Suprapubic skin (tissue), 4 donors: ENCODE measurements at regions not wholly inside any gene's neighbourhood (a gene's known extent, or its start where the extent isn't known, plus 50 kb on each side); places are given as distances from the start of the nearest gene placed in this dataset.

Experiments
- DNase-seq, 2 donors: peaks; one replicate each; pipeline ENCODE4 v3.0.0-alpha.2; 2019; ENCODE audit warnings: low spot score in 2 of 2
- H3K27ac ChIP-seq: fragments of 200-600 bp; sonication (generic); one replicate; pipeline ENCODE4 v1.5.1; 2019
- H3K27me3 ChIP-seq: fragments of 200-600 bp; sonication (generic); one replicate; pipeline ENCODE4 v1.5.1; 2019
- H3K36me3 ChIP-seq: fragments of 200-600 bp; sonication (generic); one replicate; pipeline ENCODE4 v1.5.1; 2019
- H3K4me1 ChIP-seq: fragments of 200-600 bp; sonication (generic); one replicate; pipeline ENCODE4 v1.5.1; 2019
- H3K4me3 ChIP-seq: fragments of 200-600 bp; sonication (generic); one replicate; pipeline ENCODE4 v1.5.1; 2019; ENCODE audit warnings: mild to moderate bottlenecking
- H3K9me3 ChIP-seq: fragments of 200-600 bp; sonication (generic); one replicate; pipeline ENCODE4 v1.5.1; 2019
- EP300 ChIP-seq: sonication (generic); formaldehyde crosslinking; IDR thresholded peaks from one replicate; pipeline ENCODE4 v1.6.1; 2017; ENCODE audit warnings: antibody characterized with exemption
- POLR2A ChIP-seq, 2 donors: fragments of 450-650 bp; IDR thresholded peaks; one replicate each; pipeline ENCODE4 v1.6.1; 2017; ENCODE audit warnings: antibody characterized with exemption in 2 of 2, mild to moderate bottlenecking in 2 of 2, moderate library complexity in 2 of 2
- POLR2AphosphoS5 ChIP-seq, 3 donors: sonication (generic); formaldehyde crosslinking; IDR thresholded peaks; one replicate each; pipeline ENCODE4 v1.6.1; 2017; ENCODE audit warnings: antibody characterized with exemption in 3 of 3
- WGBS: methylation state at CpG from one replicate; pipeline ENCODE4 v1.1.5; 2018; 5-methylcytosine and 5-hydroxymethylcytosine counted together
- TF ChIP-seq, protein P1 (sequence below), 2 donors: fragments of 200-600 bp in 1 of 2; fragments of 450-650 bp in 1 of 2; sonication (generic) in 1 of 2; IDR thresholded peaks; one replicate each; pipeline ENCODE4 v1.5.1; 2016 to 2019; ENCODE audit warnings: antibody characterized with exemption in 2 of 2, mild to moderate bottlenecking in 1 of 2, moderate library complexity in 1 of 2

DNA sequence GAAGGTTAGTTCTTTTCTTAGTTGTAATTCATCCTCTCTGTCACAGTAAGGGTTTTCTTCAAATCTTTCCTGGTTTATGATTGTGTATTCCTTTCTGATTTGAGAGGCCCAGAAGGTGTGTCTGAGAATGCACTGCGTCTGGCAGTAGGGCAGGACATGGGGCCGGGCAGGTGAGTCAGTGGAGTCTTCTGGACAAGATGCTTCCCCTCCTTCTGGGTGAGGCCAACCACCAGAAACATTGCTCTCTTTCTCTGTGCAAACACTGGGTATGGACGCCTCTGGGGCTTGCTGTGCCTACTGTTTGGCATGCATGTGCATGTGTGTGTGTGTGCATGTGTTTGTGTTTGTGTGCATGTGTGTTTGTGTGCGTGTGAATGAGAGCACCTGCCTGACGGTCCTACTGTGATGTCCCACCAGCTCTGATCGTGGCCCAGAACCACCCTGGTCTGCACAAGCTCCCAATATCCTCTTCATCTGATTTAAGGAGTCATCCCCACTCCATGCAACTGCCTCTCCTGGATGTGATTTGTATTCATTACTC is 93.2 kb upstream of the DLX2 start:
- Histone ChIP-seq H3K9me3 (peaks cover 16% of the 10 kb centered on the region), H3K4me1 (peaks cover 31% of the 10 kb centered on the region), H3K27ac (peak overlapping the region; percentile 64), H3K36me3 (no peaks in the 10 kb centered on the region), H3K4me3 (no peak overlapping the region), H3K27me3 (no peaks in the 10 kb centered on the region)
- TF ChIP-seq EP300 (no peak), POLR2A (IDR thresholded peaks at IDR 0.05) (no peak), POLR2AphosphoS5 (IDR thresholded peaks at IDR 0.05) (no peak)
- TF ChIP-seq, protein P1, sequence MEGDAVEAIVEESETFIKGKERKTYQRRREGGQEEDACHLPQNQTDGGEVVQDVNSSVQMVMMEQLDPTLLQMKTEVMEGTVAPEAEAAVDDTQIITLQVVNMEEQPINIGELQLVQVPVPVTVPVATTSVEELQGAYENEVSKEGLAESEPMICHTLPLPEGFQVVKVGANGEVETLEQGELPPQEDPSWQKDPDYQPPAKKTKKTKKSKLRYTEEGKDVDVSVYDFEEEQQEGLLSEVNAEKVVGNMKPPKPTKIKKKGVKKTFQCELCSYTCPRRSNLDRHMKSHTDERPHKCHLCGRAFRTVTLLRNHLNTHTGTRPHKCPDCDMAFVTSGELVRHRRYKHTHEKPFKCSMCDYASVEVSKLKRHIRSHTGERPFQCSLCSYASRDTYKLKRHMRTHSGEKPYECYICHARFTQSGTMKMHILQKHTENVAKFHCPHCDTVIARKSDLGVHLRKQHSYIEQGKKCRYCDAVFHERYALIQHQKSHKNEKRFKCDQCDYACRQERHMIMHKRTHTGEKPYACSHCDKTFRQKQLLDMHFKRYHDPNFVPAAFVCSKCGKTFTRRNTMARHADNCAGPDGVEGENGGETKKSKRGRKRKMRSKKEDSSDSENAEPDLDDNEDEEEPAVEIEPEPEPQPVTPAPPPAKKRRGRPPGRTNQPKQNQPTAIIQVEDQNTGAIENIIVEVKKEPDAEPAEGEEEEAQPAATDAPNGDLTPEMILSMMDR (IDR thresholded peaks at IDR 0.05): no peak
- DNase-seq: no peak
- 62% methylated on average over 6 of the region's 6 CpGs for WGBS

DNA sequence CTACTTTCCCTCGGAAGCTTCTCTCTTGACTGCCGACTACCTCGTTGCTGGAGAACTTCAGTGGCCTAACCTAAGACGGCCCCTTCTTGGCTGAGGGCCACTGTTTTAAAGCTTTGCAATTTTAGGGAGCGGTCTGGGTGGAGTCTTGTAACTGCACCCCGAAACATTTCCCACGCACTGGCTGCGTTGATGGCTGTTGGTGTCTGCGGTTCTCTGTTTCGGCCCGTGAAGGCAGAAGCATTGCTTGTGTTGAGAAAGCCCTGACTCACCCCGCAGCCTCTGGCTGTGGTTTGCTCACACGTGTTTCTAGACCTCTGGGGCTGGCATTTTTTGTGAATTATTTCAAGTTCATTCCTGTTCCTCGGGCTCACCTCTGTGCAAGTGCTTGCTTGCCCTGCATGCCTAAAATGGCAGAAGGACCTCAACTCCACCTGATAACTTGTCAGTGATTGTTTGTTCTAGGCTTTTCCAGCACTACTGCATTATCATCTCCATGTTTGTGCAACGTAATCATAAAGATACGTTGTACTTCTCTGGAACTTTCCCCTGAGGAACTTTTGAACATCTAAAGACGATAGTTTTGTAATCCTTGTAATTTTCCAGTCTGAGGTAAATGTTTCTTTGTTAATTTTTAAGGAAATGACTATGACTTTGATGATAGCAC is 94.2 kb upstream of the DLX2 start:
- H3K36me3 ChIP-seq: no peaks in the 10 kb centered on the region
- 55% methylated on average over 17 of the region's 17 CpGs for WGBS
- no peak for DNase-seq
- TF ChIP-seq POLR2AphosphoS5 (IDR thresholded peaks at IDR 0.05): peak in 2 of 3 donors; percentile 68 to 75
- TF ChIP-seq, protein P1 (IDR thresholded peaks at IDR 0.05): no peak
- no peak for TF ChIP-seq EP300
- peaks cover 16% of the 10 kb centered on the region for H3K9me3 ChIP-seq
- peak overlapping the region; percentile 68 for H3K27ac ChIP-seq
- no peaks in the 10 kb centered on the region for H3K27me3 ChIP-seq
- peaks cover 31% of the 10 kb centered on the region for H3K4me1 ChIP-seq
- no peak overlapping the region for H3K4me3 ChIP-seq

DNA sequence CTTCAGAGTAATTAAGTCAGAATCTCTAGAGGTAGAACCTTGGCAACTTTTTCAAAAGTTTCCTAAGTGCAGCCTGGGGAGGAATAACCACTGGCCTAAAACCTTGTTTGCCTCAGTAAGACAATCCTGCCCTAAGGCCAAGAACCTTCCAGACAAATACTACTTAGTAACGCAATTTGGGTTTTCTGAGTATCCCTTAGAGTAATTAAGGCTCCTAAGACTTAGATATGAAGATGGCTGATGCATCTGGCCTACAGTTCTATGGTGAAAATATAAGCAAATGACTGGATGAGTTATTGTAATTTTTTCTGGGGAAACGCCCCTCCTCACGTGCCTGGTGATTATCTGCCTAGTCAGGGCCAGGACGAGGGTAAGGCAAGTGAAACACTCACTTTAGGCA is 95.7 kb upstream of the DLX2 start:
- peak overlapping the region; percentile 48 for H3K27ac ChIP-seq
- no peaks in the 10 kb centered on the region for H3K27me3 ChIP-seq
- H3K9me3 ChIP-seq: peaks cover 16% of the 10 kb centered on the region
- TF ChIP-seq POLR2A (IDR thresholded peaks at IDR 0.05) (no peak), EP300 (no peak), POLR2AphosphoS5 (IDR thresholded peaks at IDR 0.05) (no peak)
- TF ChIP-seq, protein P1 (IDR thresholded peaks at IDR 0.05): no peak
- no peak for DNase-seq
- no peaks in the 10 kb centered on the region for H3K36me3 ChIP-seq
- peaks cover 31% of the 10 kb centered on the region for H3K4me1 ChIP-seq
- 74% methylated on average over 4 of the region's 4 CpGs for WGBS
- no peak overlapping the region for H3K4me3 ChIP-seq

DNA sequence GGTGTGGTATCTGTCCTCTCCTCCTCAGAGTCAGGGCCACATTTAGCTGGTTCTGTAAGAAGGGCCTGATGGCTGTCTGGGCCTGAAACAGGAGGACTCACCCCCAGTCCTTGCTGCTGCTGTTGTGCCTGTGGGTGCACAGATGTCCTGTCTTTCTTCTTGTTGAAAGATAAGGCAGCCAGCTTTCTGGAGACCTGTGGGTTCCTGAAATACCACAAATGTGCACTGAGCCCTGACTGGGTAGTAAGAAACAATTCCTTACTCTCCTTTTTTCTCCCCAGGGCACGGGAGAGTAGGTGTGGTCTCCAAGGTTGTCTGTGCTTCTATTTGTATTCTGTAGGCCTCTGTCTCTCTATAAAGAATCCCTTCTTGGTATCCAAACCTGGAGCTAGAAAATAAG is 96.2 kb upstream of the DLX2 start:
- no peak for DNase-seq
- peak overlapping the region; percentile 48 for H3K27ac ChIP-seq
- peaks cover 10% of the 10 kb centered on the region for H3K9me3 ChIP-seq
- no peak overlapping the region for H3K4me3 ChIP-seq
- TF ChIP-seq POLR2AphosphoS5 (IDR thresholded peaks at IDR 0.05) (no peak), POLR2A (IDR thresholded peaks at IDR 0.05) (no peak), EP300 (no peak)
- TF ChIP-seq, protein P1 (IDR thresholded peaks at IDR 0.05): no peak
- 69% methylated on average over 1 of the region's 1 CpG for WGBS
- H3K36me3 ChIP-seq: no peaks in the 10 kb centered on the region
- H3K27me3 ChIP-seq: no peaks in the 10 kb centered on the region
- H3K4me1 ChIP-seq: peaks cover 31% of the 10 kb centered on the region

DNA sequence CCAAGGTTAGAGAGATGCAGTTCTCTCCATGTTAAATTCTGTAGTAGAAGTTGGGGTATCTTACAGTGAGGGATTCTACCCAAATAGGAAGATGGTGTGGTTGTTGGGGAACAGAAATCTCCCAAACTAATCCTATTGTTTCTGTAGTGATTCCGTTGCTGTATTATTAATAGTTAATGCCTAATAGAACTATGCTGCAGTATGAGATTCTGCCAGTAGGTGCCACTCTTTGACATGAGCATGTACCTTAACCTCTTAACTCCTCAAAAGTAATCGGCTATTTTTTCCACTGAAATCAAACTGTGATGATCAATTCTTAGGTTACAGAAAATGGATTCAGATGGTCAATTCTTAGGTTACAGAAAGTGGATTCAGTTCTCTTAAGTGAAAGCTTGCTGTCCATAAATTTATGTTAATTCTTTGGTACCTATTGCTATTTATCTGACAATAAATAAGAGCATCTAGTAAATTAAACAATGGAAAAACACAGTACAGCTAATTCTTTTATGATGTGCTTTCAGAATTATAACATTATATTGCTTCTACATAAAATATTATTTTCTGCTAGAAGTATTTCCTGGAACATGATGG is 97.9 kb upstream of the DLX2 start:
- peaks cover 31% of the 10 kb centered on the region for H3K4me1 ChIP-seq
- peaks cover 7% of the 10 kb centered on the region for H3K9me3 ChIP-seq
- no peaks in the 10 kb centered on the region for H3K36me3 ChIP-seq
- H3K27me3 ChIP-seq: no peaks in the 10 kb centered on the region
- no peak overlapping the region for H3K27ac ChIP-seq
- whole genome bisulfite sequencing: 88% methylated on average over 2 of the region's 2 CpGs
- TF ChIP-seq, protein P1 (IDR thresholded peaks at IDR 0.05): peak in 1 of 2 donors; percentile 8
- no peak for TF ChIP-seq EP300
- no peak for TF ChIP-seq POLR2AphosphoS5 (IDR thresholded peaks at IDR 0.05)
- no peak for TF ChIP-seq POLR2A (IDR thresholded peaks at IDR 0.05)
- no peak overlapping the region for H3K4me3 ChIP-seq
- no peak for DNase-seq
